Upper lobe of left lung (tissue), 6 donors: ENCODE measurements at regions not wholly inside any gene's neighbourhood (a gene's known extent, or its start where the extent isn't known, plus 50 kb on each side); places are given as distances from the start of the nearest gene placed in this dataset.

Experiments used
- ATAC-seq, 2 donors: fragments of 200-7000 bp; cut with Tn5 transposase; one replicate each; pipeline ENCODE4 v1.9.1; 2022; ENCODE audit warnings: mild to moderate bottlenecking in 2 of 2, moderate library complexity in 2 of 2; ENCODE audit not compliant: low FRiP score in 2 of 2
- DNase-seq, 2 donors: peaks; one replicate each; pipeline ENCODE4 v3.0.0-alpha.2; 2019 to 2020
- H3K27ac ChIP-seq, 4 donors: fragments of 200-600 bp; sonication (generic); one replicate each; pipeline ENCODE4 v1.5.1; 2016 to 2019
- H3K27me3 ChIP-seq, 4 donors: fragments of 200-600 bp; sonication (generic); one replicate each; pipeline ENCODE4 v1.5.1; 2017 to 2019
- H3K36me3 ChIP-seq, 4 donors: fragments of 200-600 bp; sonication (generic); one replicate each; pipeline ENCODE4 v1.5.1; 2016 to 2019
- H3K4me1 ChIP-seq, 4 donors: fragments of 200-600 bp; sonication (generic); one replicate each; pipeline ENCODE4 v1.5.1; 2018 to 2019
- H3K4me3 ChIP-seq, 4 donors: fragments of 200-600 bp; sonication (generic); one replicate each; pipeline ENCODE4 v1.5.1; 2017 to 2019; ENCODE audit warnings: mild to moderate bottlenecking in 2 of 4, moderate library complexity in 1 of 4
- H3K9me3 ChIP-seq, 4 donors: fragments of 200-600 bp; sonication (generic); one replicate each; pipeline ENCODE4 v1.5.1; 2018 to 2019
- CTCF ChIP-seq, 6 experiments: fragments of 450-650 bp in 4 of 6; fragments of 200-600 bp in 2 of 6; sonication (generic) in 2 of 6; IDR thresholded peaks; one replicate each; pipeline ENCODE4 v1.5.1; 2016 to 2019; ENCODE audit warnings: antibody characterized with exemption in 6 of 6
- EP300 ChIP-seq, 4 donors: sonication (generic); formaldehyde crosslinking; IDR thresholded peaks; one replicate each; pipeline ENCODE4 v1.5.1; 2017; ENCODE audit warnings: antibody characterized with exemption in 4 of 4, control low read depth in 2 of 4
- POLR2A ChIP-seq, 4 donors: fragments of 450-650 bp; IDR thresholded peaks; one replicate each; pipeline ENCODE4 v1.5.1; 2016 to 2017; ENCODE audit warnings: antibody characterized with exemption in 4 of 4, mild to moderate bottlenecking in 2 of 4
- POLR2AphosphoS5 ChIP-seq, 2 donors: sonication (generic); formaldehyde crosslinking; IDR thresholded peaks; one replicate each; pipeline ENCODE4 v1.5.1; 2017; ENCODE audit warnings: antibody characterized with exemption in 2 of 2
- WGBS, 2 donors: methylation state at CpG; one replicate each; pipeline ENCODE4 v1.1.5; 2017 to 2018; 5-methylcytosine and 5-hydroxymethylcytosine counted together
- donor health status: DM: no; HTN: no; CAD: no; lungs with moderate emphysema.
- donor health status: DM: no; HTN: yes; CAD: no; lungs with severe emphysema.

GRCh38 chr12:107598906-107599305 lies 86.7 kb upstream of the PWP1 start:
- Histone ChIP-seq H3K27ac (no peak overlapping the region), H3K4me1 (no peaks in the 10 kb centered on the region), H3K4me3 (no peak overlapping the region), H3K36me3 (no peaks in the 10 kb centered on the region), H3K27me3 (no peaks in the 10 kb centered on the region), H3K9me3 (peaks cover 0 to 2% (median 0%) of the 10 kb centered on the region in 4 donors)
- TF ChIP-seq POLR2A (IDR thresholded peaks at IDR 0.05) = no peak
- no peak for TF ChIP-seq CTCF (IDR thresholded peaks at IDR 0.05)
- ATAC-seq = no peak
- 78 to 91% methylated on average over 2 to 3 of the region's 3 CpGs for WGBS, 2 donors
- no peak for DNase-seq

- Histone ChIP-seq H3K27ac (no peak overlapping the region), H3K9me3 (no peaks in the 10 kb centered on the region), H3K27me3 (no peaks in the 10 kb centered on the region), H3K4me1 (no peaks in the 10 kb centered on the region), H3K4me3 (no peak overlapping the region), H3K36me3 (no peaks in the 10 kb centered on the region)
- no peak for DNase-seq
- WGBS, 2 donors = 68 to 70% methylated on average over 4 of the region's 4 CpGs
- TF ChIP-seq CTCF (IDR thresholded peaks at IDR 0.05) (no peak), POLR2A (IDR thresholded peaks at IDR 0.05) (no peak), POLR2AphosphoS5 (IDR thresholded peaks at IDR 0.05) (no peak), EP300 (IDR thresholded peaks at IDR 0.05) (no peak)
- no peak for ATAC-seq
Measured at GRCh38 chr12:107600581-107601144, 84.9 kb upstream of the PWP1 start.

GRCh38 chr12:107602446-107602845 lies 83.2 kb upstream of the PWP1 start:
- no peaks in the 10 kb centered on the region for H3K4me1 ChIP-seq
- no peak overlapping the region for H3K27ac ChIP-seq
- H3K27me3 ChIP-seq = no peaks in the 10 kb centered on the region
- H3K36me3 ChIP-seq = no peaks in the 10 kb centered on the region
- TF ChIP-seq EP300 (IDR thresholded peaks at IDR 0.05) (no peak), POLR2AphosphoS5 (IDR thresholded peaks at IDR 0.05) (no peak), POLR2A (IDR thresholded peaks at IDR 0.05) (no peak), CTCF (IDR thresholded peaks at IDR 0.05) (no peak)
- H3K9me3 ChIP-seq = no peaks in the 10 kb centered on the region
- no peak overlapping the region for H3K4me3 ChIP-seq
- 82 to 92% methylated on average over 9 of the region's 9 CpGs for WGBS, 2 donors
- DNase-seq (no peak), ATAC-seq (no peak)

GRCh38 chr12:107605293-107605692 lies 80.3 kb upstream of the PWP1 start:
- H3K27me3 ChIP-seq = no peaks in the 10 kb centered on the region
- TF ChIP-seq POLR2AphosphoS5 (IDR thresholded peaks at IDR 0.05) (no peak), CTCF (IDR thresholded peaks at IDR 0.05) (no peak), POLR2A (IDR thresholded peaks at IDR 0.05) (no peak), EP300 (IDR thresholded peaks at IDR 0.05) (no peak)
- no peaks in the 10 kb centered on the region for H3K9me3 ChIP-seq
- ATAC-seq = no peak
- H3K4me1 ChIP-seq = no peaks in the 10 kb centered on the region
- H3K36me3 ChIP-seq = no peaks in the 10 kb centered on the region
- H3K27ac ChIP-seq = no peak overlapping the region
- no peak overlapping the region for H3K4me3 ChIP-seq
- 48% methylated on average over 3 of the region's 3 CpGs for WGBS, 2 donors
- no peak for DNase-seq
